Tibial nerve (tissue), 3 donors: ENCODE measurements at regions not wholly inside any gene's neighbourhood (a gene's known extent, or its start where the extent isn't known, plus 50 kb on each side); places are given as distances from the start of the nearest gene placed in this dataset.

Experiments
- POLR2A ChIP-seq, 2 donors: fragments of 450-650 bp; IDR thresholded peaks; one replicate each; pipeline ENCODE4 v1.6.1; 2017; ENCODE audit warnings: antibody characterized with exemption in 2 of 2, mild to moderate bottlenecking in 2 of 2, moderate library complexity in 2 of 2
- TF ChIP-seq, protein P1 (sequence below), 5 experiments: fragments of 200-600 bp in 3 of 5; fragments of 450-650 bp in 2 of 5; sonication (generic) in 3 of 5; IDR thresholded peaks; one replicate each; pipeline ENCODE4 v1.5.1; 2016 to 2019; ENCODE audit warnings: antibody characterized with exemption in 5 of 5, mild to moderate bottlenecking in 3 of 5, moderate library complexity in 2 of 5

DNA sequence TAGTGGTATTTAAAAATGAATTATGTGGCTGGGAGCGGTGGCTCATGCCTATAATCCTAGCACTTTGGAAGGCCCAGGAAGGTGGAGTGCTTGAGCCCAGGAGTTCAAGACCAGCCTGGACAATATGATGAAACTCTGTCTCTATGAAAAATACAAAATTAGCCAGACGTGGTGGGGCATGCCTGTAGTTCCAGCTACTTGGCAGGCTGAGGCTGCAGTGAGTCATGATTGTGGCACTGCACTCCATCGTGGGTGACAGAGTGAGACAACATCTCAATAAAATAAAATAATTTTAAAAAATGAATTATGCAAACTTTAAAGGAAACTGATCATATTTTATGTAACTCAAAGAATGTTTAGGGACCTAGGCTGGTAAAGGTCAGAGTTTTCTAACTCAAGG, 310.8 kb upstream of the DMRT1 start:
- TF ChIP-seq, protein P1, sequence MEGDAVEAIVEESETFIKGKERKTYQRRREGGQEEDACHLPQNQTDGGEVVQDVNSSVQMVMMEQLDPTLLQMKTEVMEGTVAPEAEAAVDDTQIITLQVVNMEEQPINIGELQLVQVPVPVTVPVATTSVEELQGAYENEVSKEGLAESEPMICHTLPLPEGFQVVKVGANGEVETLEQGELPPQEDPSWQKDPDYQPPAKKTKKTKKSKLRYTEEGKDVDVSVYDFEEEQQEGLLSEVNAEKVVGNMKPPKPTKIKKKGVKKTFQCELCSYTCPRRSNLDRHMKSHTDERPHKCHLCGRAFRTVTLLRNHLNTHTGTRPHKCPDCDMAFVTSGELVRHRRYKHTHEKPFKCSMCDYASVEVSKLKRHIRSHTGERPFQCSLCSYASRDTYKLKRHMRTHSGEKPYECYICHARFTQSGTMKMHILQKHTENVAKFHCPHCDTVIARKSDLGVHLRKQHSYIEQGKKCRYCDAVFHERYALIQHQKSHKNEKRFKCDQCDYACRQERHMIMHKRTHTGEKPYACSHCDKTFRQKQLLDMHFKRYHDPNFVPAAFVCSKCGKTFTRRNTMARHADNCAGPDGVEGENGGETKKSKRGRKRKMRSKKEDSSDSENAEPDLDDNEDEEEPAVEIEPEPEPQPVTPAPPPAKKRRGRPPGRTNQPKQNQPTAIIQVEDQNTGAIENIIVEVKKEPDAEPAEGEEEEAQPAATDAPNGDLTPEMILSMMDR (IDR thresholded peaks at IDR 0.05): no peak
- TF ChIP-seq POLR2A (IDR thresholded peaks at IDR 0.05): no peak
